SK-N-SH treated with all-trans-retinoic acid at 6 μM for 48 hours (cell line): ENCODE measurements at regions not wholly inside any gene's neighbourhood (a gene's known extent, or its start where the extent isn't known, plus 50 kb on each side); places are given as distances from the start of the nearest gene placed in this dataset.

ENCODE experiments used
- CREB5 ChIP-seq: fragments of 250-450 bp; sonication (Bioruptor Pico); IDR thresholded peaks from 2 replicates; pipeline ENCODE4 v1.5.1; 2020; ENCODE audit warnings: low read depth, mild to moderate bottlenecking, moderate library complexity
- PATZ1 ChIP-seq: fragments of 250-450 bp; sonication (Bioruptor Pico); IDR thresholded peaks from 2 replicates; pipeline ENCODE4 v1.8.0; 2020; ENCODE audit warnings: mild to moderate bottlenecking, moderate library complexity, borderline replicate concordance
- PPARA ChIP-seq: fragments of 250-450 bp; sonication (Bioruptor Pico); IDR thresholded peaks from 2 replicates; pipeline ENCODE4 v1.5.0; 2020; ENCODE audit warnings: mild to moderate bottlenecking, borderline replicate concordance
- RARB ChIP-seq: fragments of 250-450 bp; sonication (Bioruptor Pico); IDR thresholded peaks from 2 replicates; pipeline ENCODE4 v1.8.0; 2021; ENCODE audit warnings: mild to moderate bottlenecking, moderate library complexity
- SNAI2 ChIP-seq: fragments of 250-450 bp; sonication (Bioruptor Pico); IDR thresholded peaks from 2 replicates; pipeline ENCODE4 v1.5.0; 2020; ENCODE audit warnings: mild to moderate bottlenecking, moderate library complexity
- ZNF70 ChIP-seq: fragments of 450-650 bp; formaldehyde crosslinking; IDR thresholded peaks from 2 replicates; pipeline ENCODE4 v1.5.0; 2020; ENCODE audit warnings: mild to moderate bottlenecking, moderate library complexity
- TF ChIP-seq, protein P1 (sequence below): fragments of 250-450 bp; sonication (Bioruptor Pico); IDR thresholded peaks from 2 replicates; pipeline ENCODE4 v1.8.0; 2021; ENCODE audit warnings: low read depth, mild to moderate bottlenecking, moderate library complexity, borderline replicate concordance

- TF ChIP-seq SNAI2 (CRISPR knock-in tag) (no peak), PPARA (CRISPR knock-in tag) (no peak), RARB (CRISPR knock-in tag) (no peak), CREB5 (CRISPR knock-in tag) (no peak), PATZ1 (CRISPR knock-in tag) (no peak), ZNF70 (no peak)
- TF ChIP-seq, protein P1, sequence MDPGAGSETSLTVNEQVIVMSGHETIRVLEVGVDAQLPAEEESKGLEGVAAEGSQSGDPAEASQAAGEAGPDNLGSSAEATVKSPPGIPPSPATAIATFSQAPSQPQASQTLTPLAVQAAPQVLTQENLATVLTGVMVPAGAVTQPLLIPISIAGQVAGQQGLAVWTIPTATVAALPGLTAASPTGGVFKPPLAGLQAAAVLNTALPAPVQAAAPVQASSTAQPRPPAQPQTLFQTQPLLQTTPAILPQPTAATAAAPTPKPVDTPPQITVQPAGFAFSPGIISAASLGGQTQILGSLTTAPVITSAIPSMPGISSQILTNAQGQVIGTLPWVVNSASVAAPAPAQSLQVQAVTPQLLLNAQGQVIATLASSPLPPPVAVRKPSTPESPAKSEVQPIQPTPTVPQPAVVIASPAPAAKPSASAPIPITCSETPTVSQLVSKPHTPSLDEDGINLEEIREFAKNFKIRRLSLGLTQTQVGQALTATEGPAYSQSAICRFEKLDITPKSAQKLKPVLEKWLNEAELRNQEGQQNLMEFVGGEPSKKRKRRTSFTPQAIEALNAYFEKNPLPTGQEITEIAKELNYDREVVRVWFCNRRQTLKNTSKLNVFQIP (CRISPR knock-in tag) = no peak
Observed at GRCh38 chr5:74028976-74029375, 403.0 kb downstream of the ARHGEF28 start.
